Liver (tissue), 8 donors: ENCODE measurements at regions not wholly inside any gene's neighbourhood (a gene's known extent, or its start where the extent isn't known, plus 50 kb on each side); places are given as distances from the start of the nearest gene placed in this dataset.

Experiments used
- DNase-seq: peaks from one replicate; pipeline ENCODE4 v3.0.0-alpha.2; 2017; ENCODE audit warnings: low spot score
- H3K27ac ChIP-seq, 2 donors: one replicate each; pipeline ENCODE4 v1.7.0; 2013; ENCODE audit warnings: inconsistent platforms in 2 of 2, low read length in 2 of 2, control low read depth in 1 of 2, low read depth in 1 of 2, mild to moderate bottlenecking in 1 of 2
- H3K27me3 ChIP-seq, 4 donors: one replicate each; pipeline versions ENCODE4 v1.6.1 to v1.7.0; 2013; ENCODE audit warnings: low read length in 3 of 4, inconsistent platforms in 1 of 4, mild to moderate bottlenecking in 1 of 4, moderate library complexity in 1 of 4; ENCODE audit not compliant: control insufficient read depth in 4 of 4, insufficient read depth in 4 of 4
- H3K36me3 ChIP-seq, 4 donors: one replicate each; pipeline versions ENCODE4 v1.6.1 to v1.7.0; 2013; ENCODE audit warnings: low read length in 3 of 4, mild to moderate bottlenecking in 3 of 4, low read depth in 1 of 4, moderate library complexity in 1 of 4; ENCODE audit not compliant: control insufficient read depth in 4 of 4, insufficient read depth in 3 of 4
- H3K4me1 ChIP-seq, 4 donors: one replicate each; pipeline versions ENCODE4 v1.6.1 to v1.7.0; 2013; ENCODE audit warnings: low read length in 3 of 4, mild to moderate bottlenecking in 3 of 4, moderate library complexity in 1 of 4; ENCODE audit not compliant: control insufficient read depth in 4 of 4, insufficient read depth in 4 of 4
- H3K4me3 ChIP-seq, 3 donors: one replicate each; pipeline versions ENCODE4 v1.6.1 to v1.7.0; 2013; ENCODE audit warnings: low read length in 3 of 3, control low read depth in 1 of 3, low read depth in 1 of 3, mild to moderate bottlenecking in 1 of 3
- H3K9ac ChIP-seq, 2 donors: one replicate each; pipeline ENCODE4 v1.7.0; 2013; ENCODE audit warnings: low read length in 2 of 2, mild to moderate bottlenecking in 2 of 2, moderate library complexity in 2 of 2, control low read depth in 1 of 2, low read depth in 1 of 2
- H3K9me3 ChIP-seq, 4 donors: one replicate each; pipeline versions ENCODE4 v1.6.1 to v1.7.0; 2013; ENCODE audit warnings: low read length in 3 of 4; ENCODE audit not compliant: control insufficient read depth in 4 of 4
- EGR1 ChIP-seq, 2 donors: IDR thresholded peaks; 2 replicates each; pipeline ENCODE4 v1.6.1; 2016 to 2018; ENCODE audit warnings: antibody characterized with exemption in 2 of 2, low read depth in 2 of 2
- FOXA1 ChIP-seq: IDR thresholded peaks from 2 replicates; pipeline ENCODE4 v1.6.1; 2016; ENCODE audit warnings: antibody characterized with exemption
- FOXA2 ChIP-seq: IDR thresholded peaks from 2 replicates; pipeline ENCODE4 v1.6.1; 2016; ENCODE audit warnings: antibody characterized with exemption
- GABPA ChIP-seq, 2 donors: IDR thresholded peaks in 1 of 2; conservative IDR thresholded peaks in 1 of 2; 2 replicates each; pipeline ENCODE4 v1.6.1; 2016; ENCODE audit warnings: antibody characterized with exemption in 2 of 2, mild to moderate bottlenecking in 1 of 2, moderate library complexity in 1 of 2
- HNF4A ChIP-seq, 2 donors: conservative IDR thresholded peaks; 2 replicates each; pipeline ENCODE4 v1.6.1; 2016; ENCODE audit warnings: antibody characterized with exemption in 2 of 2, mild to moderate bottlenecking in 2 of 2
- HNF4G ChIP-seq: IDR thresholded peaks from 2 replicates; pipeline ENCODE4 v1.6.1; 2016; ENCODE audit warnings: antibody characterized with exemption
- JUND ChIP-seq, 2 donors: IDR thresholded peaks; 2 replicates each; pipeline ENCODE4 v1.6.1; 2016; ENCODE audit warnings: antibody characterized with exemption in 2 of 2
- RAD21 ChIP-seq, 2 donors: IDR thresholded peaks; 2 replicates each; pipeline ENCODE4 v1.6.1; 2016; ENCODE audit warnings: antibody characterized with exemption in 2 of 2, mild to moderate bottlenecking in 2 of 2
- RXRA ChIP-seq, 2 donors: IDR thresholded peaks; 2 replicates each; pipeline ENCODE4 v1.6.1; 2017 to 2018; ENCODE audit warnings: antibody characterized with exemption in 2 of 2, mild to moderate bottlenecking in 1 of 2
- SP1 ChIP-seq: IDR thresholded peaks from 2 replicates; pipeline ENCODE4 v1.6.1; 2018; ENCODE audit warnings: antibody characterized with exemption, mild to moderate bottlenecking
- TAF1 ChIP-seq: conservative IDR thresholded peaks from 2 replicates; pipeline ENCODE4 v1.6.1; 2016; ENCODE audit warnings: antibody characterized with exemption, mild to moderate bottlenecking
- YY1 ChIP-seq: IDR thresholded peaks from 2 replicates; pipeline ENCODE4 v1.6.1; 2016; ENCODE audit warnings: antibody characterized with exemption, mild to moderate bottlenecking
- WGBS: extraction: QIAGEN DNeasy Blood & Tissue Kit; methylation state at CpG from one replicate; pipeline ENCODE4 v1.1.7; 2013; 5-methylcytosine and 5-hydroxymethylcytosine counted together
- TF ChIP-seq, protein P1 (sequence below): fragments of 150-350 bp; IDR thresholded peaks from 2 replicates; pipeline ENCODE4 v1.5.1; 2017; ENCODE audit warnings: improper control_type of control experiment, low read depth, low read length; ENCODE audit not compliant: missing input control
- TF ChIP-seq, protein P2 (sequence below): IDR thresholded peaks from 2 replicates; pipeline ENCODE4 v1.6.1; 2016; ENCODE audit warnings: antibody characterized with exemption
- TF ChIP-seq, protein P3 (sequence below): IDR thresholded peaks from 2 replicates; pipeline ENCODE4 v1.6.1; 2016; ENCODE audit warnings: antibody characterized with exemption
- TF ChIP-seq, protein P4 (sequence below): IDR thresholded peaks from 2 replicates; pipeline ENCODE4 v1.6.1; 2016; ENCODE audit warnings: antibody characterized with exemption
- TF ChIP-seq, protein P5 (sequence below): IDR thresholded peaks from 2 replicates; pipeline ENCODE4 v1.6.1; 2016; ENCODE audit warnings: antibody characterized with exemption, mild to moderate bottlenecking
- donor health status: healthy.
- donor health status: healthy.
- donor health status: healthy.
- donor health status: healthy.
- donor health status: healthy.

DNA sequence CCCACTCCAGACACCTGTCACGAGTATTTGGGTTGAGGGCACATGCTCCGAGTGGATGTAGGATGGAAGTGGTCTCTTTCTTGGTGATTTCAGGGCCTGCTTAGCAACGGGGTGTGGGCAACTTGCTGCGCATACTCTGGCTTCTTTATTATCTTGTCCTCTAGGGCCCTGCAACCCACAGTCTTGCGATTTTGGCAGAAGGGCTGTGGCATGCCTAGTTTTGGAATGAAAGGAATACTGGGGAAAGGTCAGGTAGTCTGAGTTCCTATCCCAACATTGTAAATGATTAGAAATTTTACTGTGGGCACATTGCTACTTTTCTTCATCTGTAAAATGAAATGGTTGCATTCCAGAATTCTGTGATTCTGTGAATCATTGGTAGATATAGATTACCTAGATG lies 74.3 kb downstream of the ACTBL2 start:
- H3K27me3 ChIP-seq: no peaks in the 10 kb centered on the region
- no peaks in the 10 kb centered on the region for H3K9me3 ChIP-seq
- WGBS: 43% methylated on average over 5 of the region's 5 CpGs
- TF ChIP-seq RAD21 (IDR thresholded peaks at IDR 0.05): no peak
- TF ChIP-seq, protein P1, sequence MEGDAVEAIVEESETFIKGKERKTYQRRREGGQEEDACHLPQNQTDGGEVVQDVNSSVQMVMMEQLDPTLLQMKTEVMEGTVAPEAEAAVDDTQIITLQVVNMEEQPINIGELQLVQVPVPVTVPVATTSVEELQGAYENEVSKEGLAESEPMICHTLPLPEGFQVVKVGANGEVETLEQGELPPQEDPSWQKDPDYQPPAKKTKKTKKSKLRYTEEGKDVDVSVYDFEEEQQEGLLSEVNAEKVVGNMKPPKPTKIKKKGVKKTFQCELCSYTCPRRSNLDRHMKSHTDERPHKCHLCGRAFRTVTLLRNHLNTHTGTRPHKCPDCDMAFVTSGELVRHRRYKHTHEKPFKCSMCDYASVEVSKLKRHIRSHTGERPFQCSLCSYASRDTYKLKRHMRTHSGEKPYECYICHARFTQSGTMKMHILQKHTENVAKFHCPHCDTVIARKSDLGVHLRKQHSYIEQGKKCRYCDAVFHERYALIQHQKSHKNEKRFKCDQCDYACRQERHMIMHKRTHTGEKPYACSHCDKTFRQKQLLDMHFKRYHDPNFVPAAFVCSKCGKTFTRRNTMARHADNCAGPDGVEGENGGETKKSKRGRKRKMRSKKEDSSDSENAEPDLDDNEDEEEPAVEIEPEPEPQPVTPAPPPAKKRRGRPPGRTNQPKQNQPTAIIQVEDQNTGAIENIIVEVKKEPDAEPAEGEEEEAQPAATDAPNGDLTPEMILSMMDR: no peak
- no peak for TF ChIP-seq SP1
- no peak for TF ChIP-seq RXRA (IDR thresholded peaks at IDR 0.05)
- no peak for TF ChIP-seq GABPA (IDR thresholded peaks at IDR 0.05 in 1 of 2, conservative IDR thresholded peaks at IDR 0.05 in 1 of 2)
- no peak for TF ChIP-seq HNF4G
- no peak for TF ChIP-seq FOXA1
- TF ChIP-seq EGR1 (IDR thresholded peaks at IDR 0.05; ENCODE audit: low read depth in 2 of 2): no peak
- TF ChIP-seq HNF4A (conservative IDR thresholded peaks at IDR 0.05): no peak
- TF ChIP-seq JUND (IDR thresholded peaks at IDR 0.05): no peak
- no peak for TF ChIP-seq TAF1
- TF ChIP-seq, protein P2, sequence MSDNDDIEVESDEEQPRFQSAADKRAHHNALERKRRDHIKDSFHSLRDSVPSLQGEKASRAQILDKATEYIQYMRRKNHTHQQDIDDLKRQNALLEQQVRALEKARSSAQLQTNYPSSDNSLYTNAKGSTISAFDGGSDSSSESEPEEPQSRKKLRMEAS: no peak
- H3K4me3 ChIP-seq: peak overlapping the region in 1 of 3 donors; percentile 18
- peaks cover 10 to 44% (median 30%) of the 10 kb centered on the region in 4 donors for H3K4me1 ChIP-seq
- H3K36me3 ChIP-seq: no peaks in the 10 kb centered on the region
- no peak overlapping the region for H3K9ac ChIP-seq
- DNase-seq: no peak
- H3K27ac ChIP-seq: peak overlapping the region; percentile 72 to 86

DNA sequence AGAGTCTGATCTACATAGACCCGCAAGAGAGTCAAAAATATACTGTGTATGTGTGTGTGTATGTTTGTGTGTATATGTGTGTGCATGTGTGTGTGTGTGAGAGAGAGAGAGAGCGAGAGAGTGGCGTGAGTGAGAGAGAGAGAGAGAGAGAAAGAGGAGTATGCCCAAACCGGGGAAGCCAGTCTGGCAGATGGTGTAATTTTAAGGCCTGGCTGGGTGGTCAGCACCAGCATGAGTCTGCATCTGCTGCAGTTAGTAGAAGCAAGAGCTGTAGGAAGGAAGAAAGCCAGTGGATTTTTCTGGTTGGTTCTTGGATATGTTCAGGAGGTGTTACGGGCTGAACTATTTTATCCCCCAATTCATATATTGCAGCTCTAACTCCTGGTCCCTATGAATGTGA lies 75.2 kb downstream of the ACTBL2 start:
- Histone ChIP-seq H3K27ac (peak overlapping the region in 1 of 2 donors; percentile 72), H3K36me3 (no peaks in the 10 kb centered on the region), H3K9ac (no peak overlapping the region), H3K27me3 (no peaks in the 10 kb centered on the region), H3K4me1 (peaks cover 10 to 44% (median 29%) of the 10 kb centered on the region in 4 donors), H3K4me3 (no peak overlapping the region), H3K9me3 (no peaks in the 10 kb centered on the region)
- 75% methylated on average over 5 of the region's 5 CpGs for WGBS
- TF ChIP-seq YY1: no peak
- TF ChIP-seq RXRA (IDR thresholded peaks at IDR 0.05): no peak
- no peak for TF ChIP-seq HNF4A (conservative IDR thresholded peaks at IDR 0.05)
- TF ChIP-seq, protein P2: no peak
- no peak for TF ChIP-seq JUND (IDR thresholded peaks at IDR 0.05)
- TF ChIP-seq, protein P3, sequence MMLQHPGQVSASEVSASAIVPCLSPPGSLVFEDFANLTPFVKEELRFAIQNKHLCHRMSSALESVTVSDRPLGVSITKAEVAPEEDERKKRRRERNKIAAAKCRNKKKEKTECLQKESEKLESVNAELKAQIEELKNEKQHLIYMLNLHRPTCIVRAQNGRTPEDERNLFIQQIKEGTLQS: no peak
- TF ChIP-seq EGR1 (IDR thresholded peaks at IDR 0.05; ENCODE audit: low read depth in 2 of 2): no peak
- no peak for TF ChIP-seq SP1
- DNase-seq: no peak

DNA sequence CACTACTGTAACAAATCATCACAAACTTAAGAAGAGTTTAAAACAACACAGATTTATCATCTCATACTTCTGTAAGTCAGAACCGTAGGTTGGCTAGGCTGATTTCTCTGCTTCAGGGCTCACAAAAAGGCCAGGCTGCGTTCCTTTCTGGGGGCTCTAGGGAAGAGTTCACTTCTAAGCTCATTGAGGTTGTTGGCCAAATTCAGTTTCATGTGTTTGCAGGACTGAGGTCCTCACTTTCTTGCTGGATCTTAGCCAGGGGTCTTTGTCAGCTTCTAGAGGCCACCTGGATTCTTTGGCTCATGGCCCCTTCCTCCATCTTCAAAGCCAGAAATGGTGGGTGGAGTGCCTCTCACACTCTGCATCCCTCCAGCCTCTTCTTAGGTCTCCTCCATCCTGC lies 76.0 kb downstream of the ACTBL2 start:
- DNase-seq: no peak
- Histone ChIP-seq H3K9ac (no peak overlapping the region), H3K36me3 (no peaks in the 10 kb centered on the region), H3K27me3 (no peaks in the 10 kb centered on the region), H3K4me1 (peaks cover 10 to 39% (median 26%) of the 10 kb centered on the region in 4 donors), H3K27ac (no peak overlapping the region), H3K4me3 (no peak overlapping the region), H3K9me3 (no peaks in the 10 kb centered on the region)
- TF ChIP-seq RXRA (IDR thresholded peaks at IDR 0.05) (no peak), HNF4A (conservative IDR thresholded peaks at IDR 0.05) (no peak), YY1 (no peak), TAF1 (no peak), FOXA2 (no peak)
- TF ChIP-seq, protein P4, sequence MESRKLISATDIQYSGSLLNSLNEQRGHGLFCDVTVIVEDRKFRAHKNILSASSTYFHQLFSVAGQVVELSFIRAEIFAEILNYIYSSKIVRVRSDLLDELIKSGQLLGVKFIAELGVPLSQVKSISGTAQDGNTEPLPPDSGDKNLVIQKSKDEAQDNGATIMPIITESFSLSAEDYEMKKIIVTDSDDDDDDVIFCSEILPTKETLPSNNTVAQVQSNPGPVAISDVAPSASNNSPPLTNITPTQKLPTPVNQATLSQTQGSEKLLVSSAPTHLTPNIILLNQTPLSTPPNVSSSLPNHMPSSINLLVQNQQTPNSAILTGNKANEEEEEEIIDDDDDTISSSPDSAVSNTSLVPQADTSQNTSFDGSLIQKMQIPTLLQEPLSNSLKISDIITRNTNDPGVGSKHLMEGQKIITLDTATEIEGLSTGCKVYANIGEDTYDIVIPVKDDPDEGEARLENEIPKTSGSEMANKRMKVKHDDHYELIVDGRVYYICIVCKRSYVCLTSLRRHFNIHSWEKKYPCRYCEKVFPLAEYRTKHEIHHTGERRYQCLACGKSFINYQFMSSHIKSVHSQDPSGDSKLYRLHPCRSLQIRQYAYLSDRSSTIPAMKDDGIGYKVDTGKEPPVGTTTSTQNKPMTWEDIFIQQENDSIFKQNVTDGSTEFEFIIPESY: no peak
- TF ChIP-seq, protein P5, sequence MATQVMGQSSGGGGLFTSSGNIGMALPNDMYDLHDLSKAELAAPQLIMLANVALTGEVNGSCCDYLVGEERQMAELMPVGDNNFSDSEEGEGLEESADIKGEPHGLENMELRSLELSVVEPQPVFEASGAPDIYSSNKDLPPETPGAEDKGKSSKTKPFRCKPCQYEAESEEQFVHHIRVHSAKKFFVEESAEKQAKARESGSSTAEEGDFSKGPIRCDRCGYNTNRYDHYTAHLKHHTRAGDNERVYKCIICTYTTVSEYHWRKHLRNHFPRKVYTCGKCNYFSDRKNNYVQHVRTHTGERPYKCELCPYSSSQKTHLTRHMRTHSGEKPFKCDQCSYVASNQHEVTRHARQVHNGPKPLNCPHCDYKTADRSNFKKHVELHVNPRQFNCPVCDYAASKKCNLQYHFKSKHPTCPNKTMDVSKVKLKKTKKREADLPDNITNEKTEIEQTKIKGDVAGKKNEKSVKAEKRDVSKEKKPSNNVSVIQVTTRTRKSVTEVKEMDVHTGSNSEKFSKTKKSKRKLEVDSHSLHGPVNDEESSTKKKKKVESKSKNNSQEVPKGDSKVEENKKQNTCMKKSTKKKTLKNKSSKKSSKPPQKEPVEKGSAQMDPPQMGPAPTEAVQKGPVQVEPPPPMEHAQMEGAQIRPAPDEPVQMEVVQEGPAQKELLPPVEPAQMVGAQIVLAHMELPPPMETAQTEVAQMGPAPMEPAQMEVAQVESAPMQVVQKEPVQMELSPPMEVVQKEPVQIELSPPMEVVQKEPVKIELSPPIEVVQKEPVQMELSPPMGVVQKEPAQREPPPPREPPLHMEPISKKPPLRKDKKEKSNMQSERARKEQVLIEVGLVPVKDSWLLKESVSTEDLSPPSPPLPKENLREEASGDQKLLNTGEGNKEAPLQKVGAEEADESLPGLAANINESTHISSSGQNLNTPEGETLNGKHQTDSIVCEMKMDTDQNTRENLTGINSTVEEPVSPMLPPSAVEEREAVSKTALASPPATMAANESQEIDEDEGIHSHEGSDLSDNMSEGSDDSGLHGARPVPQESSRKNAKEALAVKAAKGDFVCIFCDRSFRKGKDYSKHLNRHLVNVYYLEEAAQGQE: no peak
- TF ChIP-seq, protein P2: no peak
- TF ChIP-seq, protein P1: no peak
- WGBS: 87% methylated on average over 2 of the region's 2 CpGs
